HS-27A (cell line): ENCODE measurements at regions not wholly inside any gene's neighbourhood (a gene's known extent, or its start where the extent isn't known, plus 50 kb on each side); places are given as distances from the start of the nearest gene placed in this dataset.

Experiments used
- DNase-seq: peaks from one replicate; pipeline ENCODE4 v3.0.0-alpha.2; 2012; ENCODE audit warnings: low read depth, missing footprints

DNA sequence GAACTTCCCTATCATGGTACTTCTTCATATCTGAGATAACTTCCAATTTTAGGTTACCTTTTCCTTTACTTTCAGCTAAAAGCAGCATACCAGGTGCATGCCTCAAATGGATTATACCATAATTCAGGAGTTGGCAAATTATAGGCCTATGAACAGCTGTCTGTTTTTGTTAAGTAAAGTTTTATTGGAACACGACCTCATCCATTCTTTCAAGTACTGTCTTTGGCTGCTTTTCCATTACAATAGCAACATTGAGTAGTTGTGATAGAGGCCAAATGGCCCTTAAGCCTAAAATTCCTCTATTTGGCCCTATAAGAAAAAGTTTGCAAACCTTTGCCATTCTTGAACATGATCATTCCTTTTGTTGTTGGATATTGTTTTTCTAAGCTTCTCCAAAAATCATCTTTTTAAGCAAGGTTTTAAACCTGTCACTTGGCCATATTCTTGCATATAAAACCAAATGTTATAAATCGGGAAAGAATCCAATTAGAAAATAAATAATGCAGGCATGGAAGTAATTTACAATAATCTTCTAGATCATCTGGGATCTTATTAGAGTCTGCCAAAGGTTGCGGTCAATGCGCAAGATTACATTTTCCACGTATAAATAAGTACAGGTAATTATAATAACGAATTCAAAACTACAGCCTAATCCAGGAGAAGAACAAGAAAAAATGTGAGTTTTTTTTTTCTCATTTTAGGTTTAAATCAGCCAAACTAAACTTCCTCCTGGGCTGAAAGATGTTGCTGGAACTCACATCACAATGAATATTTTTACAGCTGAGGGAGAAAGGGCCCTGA is 226.5 kb upstream of the ANKRD55 start:
- DNase-seq = no peak

DNA sequence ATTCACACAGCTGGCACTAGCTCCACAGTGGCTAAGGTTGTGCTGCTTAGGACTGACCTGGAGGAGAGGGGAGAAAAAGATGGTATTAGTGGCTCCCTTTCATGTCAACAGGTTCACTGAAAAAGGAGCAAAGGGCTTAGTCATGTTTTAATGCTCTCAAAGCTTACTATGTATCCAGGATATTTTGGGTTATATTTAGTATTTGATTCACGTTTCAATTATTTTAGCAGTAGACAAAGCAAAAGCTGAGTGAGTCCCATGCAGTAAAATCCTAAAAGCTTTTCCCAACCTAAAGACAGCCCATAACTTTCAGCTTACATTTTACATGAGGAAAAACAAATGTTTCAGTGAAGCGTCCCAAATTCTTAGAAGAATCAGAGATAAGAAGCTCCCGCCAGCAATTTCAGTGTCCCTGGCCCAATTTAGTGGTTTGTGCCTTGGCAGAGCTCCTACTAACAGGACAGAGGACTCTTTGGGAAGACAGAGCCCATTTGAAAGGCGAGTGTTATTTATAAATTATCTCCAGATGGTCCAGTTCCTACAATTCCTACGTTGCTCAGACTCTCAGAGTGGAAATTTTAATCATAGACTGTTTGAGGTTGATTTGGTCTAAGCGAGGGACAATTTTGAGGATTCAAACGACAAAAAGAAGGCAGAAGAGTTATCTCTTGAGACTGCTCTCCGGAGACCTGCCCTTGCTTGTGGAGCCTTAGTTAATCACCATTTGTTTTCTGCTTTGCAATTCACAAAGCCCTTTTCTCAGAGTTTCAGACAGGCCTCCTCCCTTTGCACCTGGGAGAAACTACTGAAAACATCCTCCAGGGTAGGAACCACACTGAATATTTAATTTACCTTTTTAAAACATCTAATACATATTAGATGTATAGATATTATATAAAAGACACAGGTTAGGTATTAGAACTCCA is 225.0 kb upstream of the ANKRD55 start:
- no peak for DNase-seq

DNA sequence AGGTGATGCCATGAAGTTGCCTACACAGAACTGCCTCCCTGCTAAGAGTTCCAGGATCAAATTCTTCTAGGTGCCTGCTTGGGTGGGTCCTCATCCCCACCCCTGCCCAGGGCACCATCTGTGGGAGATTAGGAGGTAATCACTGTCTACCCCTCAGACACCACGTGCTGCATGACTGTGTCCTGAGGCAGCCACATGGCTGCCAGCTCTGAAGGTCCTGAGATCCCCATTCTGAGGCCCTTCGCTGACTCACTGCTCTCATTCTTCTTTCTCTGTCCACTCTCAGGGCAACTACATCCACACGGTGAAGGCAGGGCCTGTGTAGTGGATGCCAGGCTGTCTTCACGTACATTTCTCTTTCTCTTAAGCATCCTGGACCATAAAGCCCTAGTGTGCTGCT is 222.9 kb upstream of the ANKRD55 start:
- no peak for DNase-seq

DNA sequence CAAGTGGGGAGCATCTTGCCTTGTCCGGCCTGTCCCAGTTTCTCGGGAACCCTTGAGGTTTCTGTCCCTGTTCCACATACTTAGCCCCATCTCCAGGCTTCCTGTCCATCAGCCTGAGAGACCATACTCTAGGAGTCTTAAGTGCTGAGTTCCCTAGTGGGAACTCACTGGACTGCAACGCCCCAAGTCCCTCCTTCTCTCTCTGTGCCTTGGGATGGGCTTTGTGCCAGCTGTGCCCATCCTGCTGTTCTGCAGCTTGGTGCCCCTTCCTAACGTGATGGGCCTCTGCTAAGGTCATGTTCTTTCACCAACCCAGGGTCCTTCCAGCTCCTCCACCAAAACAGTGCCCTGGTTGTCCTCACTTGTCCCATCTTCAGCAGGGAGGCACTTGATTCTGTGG is 222.3 kb upstream of the ANKRD55 start:
- no peak for DNase-seq

DNA sequence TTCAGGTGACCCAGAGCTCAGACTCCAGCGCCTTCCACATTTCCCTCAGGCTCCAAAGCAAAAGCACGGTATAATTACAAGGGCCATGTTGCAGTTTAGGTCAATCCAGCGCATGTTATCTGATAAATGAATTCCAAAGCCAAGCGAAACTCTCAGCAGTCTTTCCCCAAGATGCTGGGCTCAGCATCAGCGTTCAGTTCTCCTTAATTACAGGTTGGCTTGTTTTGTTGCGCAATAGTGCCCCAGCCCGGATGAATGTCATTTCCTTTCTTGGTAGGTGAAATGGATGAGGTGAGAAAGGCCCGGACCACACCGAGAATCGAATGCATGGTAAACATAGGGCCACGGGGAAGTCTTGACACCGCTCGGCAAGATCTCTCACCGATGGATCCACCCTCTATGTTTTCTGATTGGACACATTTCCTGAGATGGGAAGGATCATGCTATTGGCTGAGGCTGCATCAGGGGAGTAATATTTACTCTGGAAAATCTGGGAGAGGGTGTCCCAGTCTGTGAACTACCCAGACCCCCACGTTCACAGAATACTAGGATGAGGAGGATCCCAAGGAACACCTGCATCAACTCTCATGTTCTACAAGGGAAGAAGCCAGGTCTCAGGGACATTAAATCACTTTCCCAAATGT is 221.2 kb upstream of the ANKRD55 start:
- DNase-seq = no peak

DNA sequence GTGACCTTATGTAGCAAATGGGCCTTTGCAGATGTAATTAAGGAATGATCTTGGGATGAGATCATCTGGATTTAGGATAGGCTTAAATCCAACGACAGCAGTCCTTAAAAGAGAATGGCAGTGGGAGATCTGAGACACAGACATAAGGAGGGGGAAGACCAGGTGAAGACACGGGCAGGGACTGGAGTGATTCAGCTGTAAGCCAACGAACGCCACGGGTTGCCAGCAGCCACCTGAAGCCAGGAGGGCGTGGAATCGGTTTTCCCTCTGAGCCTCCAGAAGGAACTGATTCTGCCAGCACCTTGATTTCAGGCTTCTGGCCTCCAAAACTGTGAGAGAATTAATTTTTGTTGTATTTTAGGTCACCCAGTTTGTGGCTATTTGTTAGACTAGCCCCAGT is 218.6 kb upstream of the ANKRD55 start:
- DNase-seq = no peak

DNA sequence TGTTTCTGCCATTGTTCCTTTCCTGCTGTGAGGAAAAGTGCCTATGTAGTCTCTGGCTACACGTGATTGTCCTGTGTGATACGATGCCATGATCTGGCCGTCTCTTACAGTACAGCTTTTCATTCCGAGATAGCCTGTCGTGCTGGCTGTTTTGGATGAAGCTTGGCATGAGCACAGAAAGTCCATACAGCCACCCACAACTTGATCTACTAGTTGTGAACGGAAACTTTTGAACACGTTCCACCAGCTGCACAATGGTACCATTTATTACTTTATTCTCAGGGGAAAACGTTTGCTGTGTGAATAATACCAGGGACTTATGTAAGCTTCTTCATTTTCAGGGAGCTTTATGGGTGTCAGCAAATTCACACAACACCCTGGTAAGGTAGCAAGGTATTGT is 217.6 kb upstream of the ANKRD55 start:
- DNase-seq = no peak

DNA sequence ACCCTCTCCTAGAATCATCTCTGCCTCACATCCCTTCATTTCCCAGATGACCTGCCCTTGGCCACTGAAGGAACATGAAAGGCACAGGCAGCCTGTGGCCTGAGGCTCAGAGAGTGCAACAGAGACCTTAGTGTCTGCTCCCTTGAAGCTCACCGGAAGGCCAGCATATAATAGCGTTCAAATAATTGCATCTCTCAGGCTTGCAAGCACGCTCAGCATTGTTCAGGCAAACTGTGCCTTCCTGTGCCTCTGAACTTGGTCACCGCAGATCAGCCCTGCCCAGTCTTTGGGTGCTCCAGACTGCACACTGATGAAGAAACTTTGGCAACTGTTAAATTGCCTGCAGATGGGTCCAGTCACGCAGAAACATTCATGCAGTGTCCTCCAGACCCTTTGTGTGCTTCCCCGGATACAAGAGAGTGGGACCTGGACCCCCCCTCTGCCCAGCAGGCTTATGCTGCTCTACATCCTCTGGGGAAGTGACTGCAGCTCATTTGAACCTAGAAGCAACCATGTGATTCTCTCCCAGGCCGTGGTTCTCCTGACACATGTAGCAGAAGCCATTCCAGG is 216.0 kb upstream of the ANKRD55 start:
- DNase-seq = no peak

DNA sequence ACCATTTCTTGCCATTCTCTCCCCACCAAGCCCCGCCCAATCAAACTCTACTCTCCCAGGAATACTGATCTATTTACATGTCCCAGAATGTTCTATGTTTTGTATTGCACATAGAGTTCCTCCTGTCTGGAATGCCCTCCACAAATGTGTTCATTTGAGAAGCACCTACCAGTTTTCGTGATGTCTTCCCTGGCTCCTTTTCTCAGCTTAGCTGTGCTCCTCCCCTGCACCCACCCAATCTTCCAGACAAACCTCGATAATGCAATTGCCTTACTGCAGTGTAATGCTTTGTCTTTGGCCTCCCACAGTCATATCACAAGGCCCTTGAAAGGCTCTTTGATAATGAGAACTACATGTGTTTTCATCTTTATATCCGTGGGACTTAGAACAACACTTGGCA is 214.5 kb upstream of the ANKRD55 start:
- DNase-seq = no peak

DNA sequence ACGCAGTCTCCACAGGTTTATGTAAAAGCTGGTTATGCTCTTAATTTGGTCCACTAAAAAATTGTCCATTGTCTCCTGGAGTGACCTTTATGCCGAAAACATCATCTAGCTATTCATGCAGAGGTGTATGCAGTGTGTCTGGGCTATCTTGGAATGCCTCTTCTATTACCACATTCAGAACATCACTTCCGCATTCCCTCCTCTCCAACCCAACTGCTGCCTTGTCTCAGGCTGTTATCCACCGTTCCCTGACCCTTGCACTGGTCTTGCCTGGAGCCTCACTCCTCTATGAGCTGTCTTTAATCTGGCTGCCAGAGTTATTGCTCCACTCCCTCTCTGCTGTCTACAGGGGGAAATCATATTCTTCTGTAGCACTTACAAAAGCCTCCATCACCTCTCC is 214.1 kb upstream of the ANKRD55 start:
- DNase-seq = no peak

DNA sequence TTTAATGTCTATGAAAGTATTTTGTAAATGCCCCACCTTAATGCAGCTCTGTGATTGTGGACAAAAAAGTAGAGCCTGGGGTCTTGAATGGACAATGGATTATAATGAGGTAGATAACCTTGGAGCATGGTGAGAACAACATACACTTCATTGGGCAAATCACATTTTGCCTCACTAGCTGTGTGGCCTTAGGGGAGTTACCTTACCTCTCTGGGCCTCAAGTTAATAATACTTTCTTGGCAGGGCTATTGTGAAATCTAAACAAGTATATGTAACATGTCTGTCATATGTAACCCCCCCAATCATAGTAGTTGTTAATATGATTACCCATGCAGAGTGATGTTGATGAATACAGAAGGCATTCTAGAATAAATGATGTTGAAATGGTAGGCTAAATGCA is 213.6 kb upstream of the ANKRD55 start:
- no peak for DNase-seq

DNA sequence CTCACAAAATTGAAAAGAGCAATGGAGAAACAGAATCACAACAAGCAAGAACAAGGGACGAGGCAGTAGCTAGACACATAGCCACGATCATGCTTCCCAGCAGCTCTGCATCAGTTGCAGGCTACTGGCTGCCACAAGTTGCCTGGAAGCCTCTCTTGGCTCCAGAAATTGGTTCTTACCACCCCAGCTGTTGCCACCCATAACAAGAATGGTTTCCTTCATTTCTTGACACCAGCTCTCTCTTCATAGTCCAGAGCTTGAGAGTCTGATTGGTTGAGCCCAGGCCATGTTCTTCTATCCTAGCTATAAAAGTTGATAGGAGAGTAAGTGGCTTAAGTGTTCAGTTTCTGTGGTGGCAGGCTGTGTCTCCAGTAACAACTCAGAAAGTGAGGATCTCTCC is 210.7 kb upstream of the ANKRD55 start:
- no peak for DNase-seq

DNA sequence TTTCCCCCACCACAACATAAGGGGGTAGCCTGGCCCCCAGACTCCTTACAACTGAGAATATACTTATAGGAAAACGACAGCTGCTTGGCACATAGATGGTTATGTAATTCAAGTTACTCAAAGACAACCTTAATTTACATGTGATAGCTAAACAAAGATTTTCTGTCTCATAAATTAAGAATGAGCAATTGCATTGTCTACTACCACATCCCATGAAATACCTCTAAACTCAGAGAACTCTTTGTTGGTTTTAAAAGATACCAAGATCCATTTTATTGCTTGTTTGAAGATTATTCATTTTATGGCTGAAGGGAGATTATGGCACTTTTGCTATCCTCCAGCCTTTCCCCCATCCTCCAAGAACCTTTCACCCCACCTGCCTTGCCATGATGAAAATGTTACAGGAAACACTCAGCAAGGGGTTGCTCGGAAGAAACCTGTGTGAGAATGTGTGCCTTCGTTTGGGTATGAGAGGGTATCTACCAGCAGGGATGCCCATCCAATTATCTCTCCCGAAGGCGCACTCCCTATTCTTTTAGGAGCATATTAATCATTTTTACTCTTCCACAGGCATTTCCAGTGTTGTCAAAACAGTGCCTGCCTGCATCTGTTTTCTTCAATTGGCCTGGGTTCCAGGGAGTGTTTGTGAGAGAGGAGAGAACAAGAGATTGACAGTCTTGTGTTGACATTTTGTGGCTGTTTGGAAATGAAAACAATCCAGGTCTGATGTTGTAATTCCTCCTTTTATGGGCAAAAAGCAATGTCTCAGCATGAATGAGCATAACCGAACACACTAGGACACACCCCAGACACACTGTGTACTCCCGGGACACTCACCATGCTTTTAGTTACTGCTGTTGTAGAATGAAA is 208.0 kb upstream of the ANKRD55 start:
- DNase-seq = no peak

DNA sequence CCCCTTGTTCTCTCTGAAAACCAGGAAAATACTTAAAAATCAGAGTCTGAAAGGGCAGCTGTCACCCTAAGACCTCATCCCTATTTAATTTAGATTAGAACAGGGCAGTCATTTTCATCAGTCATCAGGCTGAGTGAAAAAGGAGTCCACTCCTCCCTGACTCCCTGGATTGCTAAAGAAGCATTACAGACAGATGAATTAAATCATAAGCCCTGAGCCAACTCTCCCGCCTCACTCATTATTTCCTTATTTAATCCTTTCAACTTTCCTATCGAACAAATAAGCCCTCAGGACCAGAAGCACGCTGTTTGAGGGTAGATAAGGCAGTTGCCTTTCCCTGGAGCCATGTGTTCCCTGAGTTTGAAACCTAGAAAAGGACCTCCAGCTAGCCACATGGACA is 201.9 kb upstream of the ANKRD55 start:
- DNase-seq = no peak

DNA sequence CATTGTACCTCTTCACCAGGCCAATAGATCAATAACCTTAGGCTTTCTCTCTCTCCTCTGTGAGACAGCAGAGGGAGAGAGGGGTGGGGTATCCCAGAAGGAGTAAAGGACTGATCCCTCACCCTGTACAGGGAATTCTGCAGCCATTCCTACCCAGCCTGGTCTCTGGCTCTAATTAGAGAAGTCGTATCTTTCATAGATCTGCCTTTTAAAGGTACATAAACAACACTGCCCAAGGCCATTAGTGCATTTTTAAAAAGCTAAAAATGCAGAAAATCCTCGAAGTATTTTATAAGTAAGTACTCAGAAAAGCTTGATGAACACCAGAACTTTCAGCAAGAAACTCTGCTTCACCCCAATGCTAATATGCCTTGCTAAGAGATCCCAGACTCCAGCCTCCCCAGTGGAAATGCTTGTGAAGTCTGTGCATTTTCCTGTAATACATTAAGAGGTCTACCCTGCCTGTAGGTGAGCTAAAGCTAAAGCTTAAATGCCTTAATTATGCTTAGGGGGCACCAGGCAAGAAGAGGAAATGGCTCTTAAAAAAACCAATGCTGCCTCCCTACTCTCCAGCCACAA is 200.0 kb upstream of the ANKRD55 start:
- no peak for DNase-seq

DNA sequence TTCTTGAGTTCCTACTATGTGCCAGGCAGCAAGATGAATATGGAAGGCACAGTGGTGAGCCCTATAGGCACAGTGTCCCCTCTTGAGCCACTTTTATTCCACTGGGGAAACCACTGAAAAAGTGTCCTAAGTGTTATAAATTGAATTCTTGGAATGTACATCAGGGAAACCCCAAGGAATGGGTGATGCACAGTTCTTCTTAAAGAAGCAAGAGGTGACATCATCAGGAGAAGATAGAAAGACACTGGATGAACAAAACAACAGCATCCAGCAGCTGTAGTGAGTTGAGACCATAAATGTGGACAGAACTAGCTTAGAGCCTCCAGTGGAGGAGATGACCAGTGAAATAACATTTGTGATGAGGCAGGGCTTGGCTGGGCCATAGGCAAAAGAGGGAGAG is 199.2 kb upstream of the ANKRD55 start:
- DNase-seq = no peak

DNA sequence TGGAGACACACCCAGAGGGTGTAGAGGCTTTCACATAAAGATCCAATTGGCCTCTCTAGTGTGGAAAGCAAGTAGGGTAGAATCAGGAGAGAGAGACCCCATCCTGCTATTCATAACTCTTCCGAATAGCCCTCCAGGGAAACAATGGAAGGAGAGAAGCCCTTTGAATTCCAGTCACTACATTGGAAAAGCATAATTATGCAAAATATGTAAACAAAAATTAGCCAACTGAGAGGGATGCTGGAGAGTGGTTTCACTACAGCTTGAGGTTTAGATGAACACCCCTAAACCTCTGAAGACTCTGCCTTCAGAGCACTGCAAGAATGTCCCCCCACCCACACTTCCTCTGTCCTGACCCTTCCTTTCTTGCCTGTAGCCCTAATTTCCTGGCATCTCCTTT is 197.3 kb upstream of the ANKRD55 start:
- no peak for DNase-seq

DNA sequence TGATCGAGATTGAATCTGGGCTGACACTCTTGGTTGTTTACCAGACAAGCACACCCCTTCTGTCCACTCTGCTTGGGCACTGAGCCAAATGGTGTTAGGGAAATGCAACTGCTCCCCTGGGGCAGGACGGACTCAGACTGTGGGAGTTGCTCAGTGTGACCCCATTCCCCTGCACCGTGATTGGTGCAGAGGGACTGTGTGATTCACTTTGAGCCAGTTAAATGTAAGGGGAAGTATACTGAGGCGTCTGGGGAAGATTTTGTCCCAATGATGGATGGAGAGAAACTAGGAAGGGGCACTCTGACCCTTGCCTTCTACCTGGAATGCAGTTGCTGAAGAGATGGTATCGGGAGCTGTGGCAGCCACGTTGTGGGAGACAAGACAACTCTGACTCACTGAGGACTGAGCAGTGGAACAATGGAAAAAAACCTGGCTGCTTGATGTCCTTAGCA is 196.0 kb upstream of the ANKRD55 start:
- DNase-seq = no peak

DNA sequence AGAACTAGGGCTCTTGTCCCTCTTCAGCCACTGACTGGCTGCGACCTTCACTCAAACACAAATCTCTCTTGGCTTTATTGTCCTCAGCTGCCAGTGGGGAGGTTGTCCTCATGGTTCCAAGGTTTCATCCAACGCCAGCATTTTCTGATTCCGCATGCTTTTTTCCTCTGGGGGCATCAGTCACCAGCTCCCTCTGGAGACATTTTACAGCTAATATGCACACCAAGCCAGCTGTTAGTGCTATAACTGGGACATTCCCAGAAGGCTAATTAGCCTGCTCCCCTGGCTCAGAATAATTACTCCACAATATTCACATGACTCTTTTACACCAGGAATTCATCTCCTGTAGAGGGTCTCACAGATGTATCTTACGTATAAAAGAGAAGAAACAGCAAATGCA is 193.6 kb upstream of the ANKRD55 start:
- no peak for DNase-seq

DNA sequence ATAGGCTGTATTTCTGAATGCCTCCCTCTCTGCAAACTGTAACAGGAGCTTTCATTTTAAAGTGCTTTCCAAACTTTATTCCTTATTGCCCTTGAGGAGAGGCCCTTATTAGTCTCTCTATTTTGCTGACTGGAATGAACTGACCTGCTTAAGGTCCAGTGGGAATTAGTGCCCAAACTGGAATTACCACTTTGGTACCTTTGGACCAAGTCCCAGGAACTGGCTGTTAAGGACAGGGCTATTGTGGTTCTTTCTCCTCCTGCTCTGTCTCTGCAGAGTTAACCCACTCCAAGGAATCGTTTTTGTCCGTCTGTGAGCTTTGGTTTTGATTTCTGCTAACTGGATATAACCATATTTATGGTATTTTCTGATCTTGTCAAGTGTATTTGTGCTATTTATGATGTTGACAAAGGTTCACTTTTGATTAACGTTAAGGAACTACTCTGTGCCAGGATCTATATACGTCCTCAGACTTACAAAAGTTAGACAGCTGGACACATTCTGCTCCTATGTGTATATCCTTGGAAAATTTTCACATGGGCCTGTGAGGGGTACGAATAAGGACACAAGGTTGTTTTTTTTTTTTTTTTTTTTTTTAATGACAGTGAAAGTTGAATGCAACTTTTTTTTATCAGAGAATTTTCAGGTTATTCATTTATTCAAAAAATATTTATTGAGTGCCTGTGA is 189.1 kb upstream of the ANKRD55 start:
- no peak for DNase-seq
